H1 (cell line): ENCODE measurements at regions not wholly inside any gene's neighbourhood (a gene's known extent, or its start where the extent isn't known, plus 50 kb on each side); places are given as distances from the start of the nearest gene placed in this dataset.

Experiments
- ASH2L ChIP-seq: fragments of 200-600, 300-600 bp; sonication (generic); IDR thresholded peaks from one replicate; pipeline ENCODE4 v1.7.1; 2017; ENCODE audit warnings: low read length
- BCL11A ChIP-seq, 2 experiments: IDR thresholded peaks; one replicate each; pipeline ENCODE4 v1.6.1; 2011; ENCODE audit warnings: low read depth in 2 of 2, low read length in 2 of 2, mild to moderate bottlenecking in 2 of 2
- CTBP2 ChIP-seq: IDR thresholded peaks from 2 replicates; pipeline ENCODE4 v1.7.0; 2011; ENCODE audit warnings: borderline replicate concordance, mild to moderate bottlenecking, moderate library complexity, mixed read lengths, low read length; ENCODE audit not compliant: insufficient read depth, insufficient read length
- GTF2F1 ChIP-seq: IDR thresholded peaks from 2 replicates; pipeline ENCODE4 v1.6.1; 2012; ENCODE audit warnings: low read depth, low read length, improper control_type of control experiment, borderline replicate concordance
- JUND ChIP-seq: IDR thresholded peaks from 2 replicates; pipeline ENCODE4 v1.6.1; 2011; ENCODE audit warnings: mild to moderate bottlenecking, improper control_type of control experiment, low read length
- NANOG ChIP-seq: IDR thresholded peaks from 2 replicates; pipeline ENCODE4 v1.6.1; 2011; ENCODE audit warnings: low read length, low read depth, mild to moderate bottlenecking, inconsistent platforms; ENCODE audit not compliant: insufficient read depth, poor library complexity, severe bottlenecking
- SIN3A ChIP-seq, 2 experiments: IDR thresholded peaks in 1 of 2; conservative IDR thresholded peaks in 1 of 2; 2 replicates each; pipeline ENCODE4 v1.6.1; 2011 to 2012; ENCODE audit warnings: low read length in 2 of 2, improper control_type of control experiment in 1 of 2, low read depth in 1 of 2, mild to moderate bottlenecking in 1 of 2
- SUZ12 ChIP-seq: fragments of 200-600 bp; sonication (generic); IDR thresholded peaks from 2 replicates; pipeline ENCODE4 v1.6.1; 2012; ENCODE audit warnings: mild to moderate bottlenecking, inconsistent platforms, low read length, moderate library complexity, mixed read lengths
- TF ChIP-seq, protein P1 (sequence below): fragments of 300-600 bp; sonication (generic); IDR thresholded peaks from 2 replicates; pipeline ENCODE4 v1.7.1; 2012; ENCODE audit warnings: low read length, moderate library complexity, mild to moderate bottlenecking, inconsistent platforms; ENCODE audit not compliant: insufficient replicate concordance
- TF ChIP-seq, protein P2 (sequence below): IDR thresholded peaks from 2 replicates; pipeline ENCODE4 v1.6.1; 2012; ENCODE audit warnings: inconsistent platforms

DNA sequence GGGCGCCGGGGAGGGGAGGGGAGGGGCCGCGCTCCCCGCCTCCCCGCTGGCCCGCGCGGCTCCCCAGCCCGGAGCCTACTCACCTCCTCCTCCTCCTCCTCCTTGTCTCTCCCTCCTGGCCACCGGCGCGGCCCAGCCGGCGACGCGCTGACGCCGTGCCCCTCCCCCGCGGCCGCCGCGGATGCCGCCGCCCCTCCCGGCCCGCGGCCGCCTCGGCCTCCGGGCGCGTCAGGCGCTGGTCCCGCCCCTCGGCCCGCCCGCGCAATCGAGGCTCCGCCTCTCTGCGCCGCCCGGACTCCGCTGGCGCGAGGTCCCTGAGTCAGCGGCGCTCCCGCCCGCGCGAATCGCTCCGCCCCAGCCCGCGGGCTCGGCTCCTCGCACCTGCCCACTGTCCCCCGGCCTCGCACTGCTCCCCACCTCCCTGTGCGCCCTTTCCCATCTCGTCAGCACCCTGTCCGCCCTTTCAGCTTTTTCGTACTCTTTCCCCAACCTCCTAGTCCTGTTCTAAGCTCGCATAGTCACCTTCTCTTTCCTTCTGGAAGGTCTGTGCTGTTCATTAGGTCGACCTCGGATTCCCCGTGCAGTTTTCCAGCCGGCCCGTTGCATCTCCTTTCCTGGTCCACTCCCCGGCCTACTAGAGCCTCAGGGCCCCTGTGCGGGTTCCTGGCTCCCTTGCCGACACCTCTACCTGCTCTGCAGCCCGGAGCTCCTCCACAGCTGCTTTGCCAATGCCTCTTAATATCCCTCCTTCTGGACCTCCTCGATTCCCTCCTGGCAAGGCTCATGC, 187.4 kb downstream of the ZEB2 start (continued):
- TF ChIP-seq, protein P1, sequence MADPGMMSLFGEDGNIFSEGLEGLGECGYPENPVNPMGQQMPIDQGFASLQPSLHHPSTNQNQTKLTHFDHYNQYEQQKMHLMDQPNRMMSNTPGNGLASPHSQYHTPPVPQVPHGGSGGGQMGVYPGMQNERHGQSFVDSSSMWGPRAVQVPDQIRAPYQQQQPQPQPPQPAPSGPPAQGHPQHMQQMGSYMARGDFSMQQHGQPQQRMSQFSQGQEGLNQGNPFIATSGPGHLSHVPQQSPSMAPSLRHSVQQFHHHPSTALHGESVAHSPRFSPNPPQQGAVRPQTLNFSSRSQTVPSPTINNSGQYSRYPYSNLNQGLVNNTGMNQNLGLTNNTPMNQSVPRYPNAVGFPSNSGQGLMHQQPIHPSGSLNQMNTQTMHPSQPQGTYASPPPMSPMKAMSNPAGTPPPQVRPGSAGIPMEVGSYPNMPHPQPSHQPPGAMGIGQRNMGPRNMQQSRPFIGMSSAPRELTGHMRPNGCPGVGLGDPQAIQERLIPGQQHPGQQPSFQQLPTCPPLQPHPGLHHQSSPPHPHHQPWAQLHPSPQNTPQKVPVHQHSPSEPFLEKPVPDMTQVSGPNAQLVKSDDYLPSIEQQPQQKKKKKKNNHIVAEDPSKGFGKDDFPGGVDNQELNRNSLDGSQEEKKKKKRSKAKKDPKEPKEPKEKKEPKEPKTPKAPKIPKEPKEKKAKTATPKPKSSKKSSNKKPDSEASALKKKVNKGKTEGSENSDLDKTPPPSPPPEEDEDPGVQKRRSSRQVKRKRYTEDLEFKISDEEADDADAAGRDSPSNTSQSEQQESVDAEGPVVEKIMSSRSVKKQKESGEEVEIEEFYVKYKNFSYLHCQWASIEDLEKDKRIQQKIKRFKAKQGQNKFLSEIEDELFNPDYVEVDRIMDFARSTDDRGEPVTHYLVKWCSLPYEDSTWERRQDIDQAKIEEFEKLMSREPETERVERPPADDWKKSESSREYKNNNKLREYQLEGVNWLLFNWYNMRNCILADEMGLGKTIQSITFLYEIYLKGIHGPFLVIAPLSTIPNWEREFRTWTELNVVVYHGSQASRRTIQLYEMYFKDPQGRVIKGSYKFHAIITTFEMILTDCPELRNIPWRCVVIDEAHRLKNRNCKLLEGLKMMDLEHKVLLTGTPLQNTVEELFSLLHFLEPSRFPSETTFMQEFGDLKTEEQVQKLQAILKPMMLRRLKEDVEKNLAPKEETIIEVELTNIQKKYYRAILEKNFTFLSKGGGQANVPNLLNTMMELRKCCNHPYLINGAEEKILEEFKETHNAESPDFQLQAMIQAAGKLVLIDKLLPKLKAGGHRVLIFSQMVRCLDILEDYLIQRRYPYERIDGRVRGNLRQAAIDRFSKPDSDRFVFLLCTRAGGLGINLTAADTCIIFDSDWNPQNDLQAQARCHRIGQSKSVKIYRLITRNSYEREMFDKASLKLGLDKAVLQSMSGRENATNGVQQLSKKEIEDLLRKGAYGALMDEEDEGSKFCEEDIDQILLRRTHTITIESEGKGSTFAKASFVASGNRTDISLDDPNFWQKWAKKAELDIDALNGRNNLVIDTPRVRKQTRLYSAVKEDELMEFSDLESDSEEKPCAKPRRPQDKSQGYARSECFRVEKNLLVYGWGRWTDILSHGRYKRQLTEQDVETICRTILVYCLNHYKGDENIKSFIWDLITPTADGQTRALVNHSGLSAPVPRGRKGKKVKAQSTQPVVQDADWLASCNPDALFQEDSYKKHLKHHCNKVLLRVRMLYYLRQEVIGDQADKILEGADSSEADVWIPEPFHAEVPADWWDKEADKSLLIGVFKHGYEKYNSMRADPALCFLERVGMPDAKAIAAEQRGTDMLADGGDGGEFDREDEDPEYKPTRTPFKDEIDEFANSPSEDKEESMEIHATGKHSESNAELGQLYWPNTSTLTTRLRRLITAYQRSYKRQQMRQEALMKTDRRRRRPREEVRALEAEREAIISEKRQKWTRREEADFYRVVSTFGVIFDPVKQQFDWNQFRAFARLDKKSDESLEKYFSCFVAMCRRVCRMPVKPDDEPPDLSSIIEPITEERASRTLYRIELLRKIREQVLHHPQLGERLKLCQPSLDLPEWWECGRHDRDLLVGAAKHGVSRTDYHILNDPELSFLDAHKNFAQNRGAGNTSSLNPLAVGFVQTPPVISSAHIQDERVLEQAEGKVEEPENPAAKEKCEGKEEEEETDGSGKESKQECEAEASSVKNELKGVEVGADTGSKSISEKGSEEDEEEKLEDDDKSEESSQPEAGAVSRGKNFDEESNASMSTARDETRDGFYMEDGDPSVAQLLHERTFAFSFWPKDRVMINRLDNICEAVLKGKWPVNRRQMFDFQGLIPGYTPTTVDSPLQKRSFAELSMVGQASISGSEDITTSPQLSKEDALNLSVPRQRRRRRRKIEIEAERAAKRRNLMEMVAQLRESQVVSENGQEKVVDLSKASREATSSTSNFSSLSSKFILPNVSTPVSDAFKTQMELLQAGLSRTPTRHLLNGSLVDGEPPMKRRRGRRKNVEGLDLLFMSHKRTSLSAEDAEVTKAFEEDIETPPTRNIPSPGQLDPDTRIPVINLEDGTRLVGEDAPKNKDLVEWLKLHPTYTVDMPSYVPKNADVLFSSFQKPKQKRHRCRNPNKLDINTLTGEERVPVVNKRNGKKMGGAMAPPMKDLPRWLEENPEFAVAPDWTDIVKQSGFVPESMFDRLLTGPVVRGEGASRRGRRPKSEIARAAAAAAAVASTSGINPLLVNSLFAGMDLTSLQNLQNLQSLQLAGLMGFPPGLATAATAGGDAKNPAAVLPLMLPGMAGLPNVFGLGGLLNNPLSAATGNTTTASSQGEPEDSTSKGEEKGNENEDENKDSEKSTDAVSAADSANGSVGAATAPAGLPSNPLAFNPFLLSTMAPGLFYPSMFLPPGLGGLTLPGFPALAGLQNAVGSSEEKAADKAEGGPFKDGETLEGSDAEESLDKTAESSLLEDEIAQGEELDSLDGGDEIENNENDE: no peak
- TF ChIP-seq GTF2F1 (no peak), JUND (no peak), CTBP2 (no peak), NANOG (no peak), ASH2L (no peak), BCL11A (IDR thresholded peaks at IDR 0.05; ENCODE audit: low read depth in 2 of 2, low read length in 2 of 2) (no peak), SIN3A (conservative IDR thresholded peaks at IDR 0.05 in 1 of 2, IDR thresholded peaks at IDR 0.05 in 1 of 2; ENCODE audit: low read depth in 1 of 2, low read length in 2 of 2) (no peak), SUZ12 (no peak)
- TF ChIP-seq, protein P2, sequence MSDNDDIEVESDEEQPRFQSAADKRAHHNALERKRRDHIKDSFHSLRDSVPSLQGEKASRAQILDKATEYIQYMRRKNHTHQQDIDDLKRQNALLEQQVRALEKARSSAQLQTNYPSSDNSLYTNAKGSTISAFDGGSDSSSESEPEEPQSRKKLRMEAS: peak; percentile 85
